ENCODE measurements at regions not wholly inside any gene's neighbourhood (a gene's known extent, or its start where the extent isn't known, plus 50 kb on each side); places are given as distances from the start of the nearest gene placed in this dataset.
"Not testable (repeated sequence)": the region's sequence is repeated elsewhere in the genome, so short reads cannot be mapped to it uniquely, and the experiment has no call there.

GRCh38 chr17:77562361-77562760, 396.1 kb upstream of the TNRC6C start:
- DNase-seq, result not testable (repeated sequence)

GRCh38 chr17:77563439-77564102, 394.9 kb upstream of the TNRC6C start:
- DNase-seq, result no peak

- no peak for DNase-seq
Measured at GRCh38 chr17:77564278-77564920, 394.1 kb upstream of the TNRC6C start.

- DNase-seq, result no peak
Measured at GRCh38 chr17:77565166-77565565, 393.3 kb upstream of the TNRC6C start.

- no peak for DNase-seq
Measured at GRCh38 chr17:77566151-77566550, 392.4 kb upstream of the TNRC6C start.

GRCh38 chr17:77566566-77567138, 391.9 kb upstream of the TNRC6C start:
- DNase-seq, result no peak

GRCh38 chr17:77568540-77568939, 390.0 kb upstream of the TNRC6C start:
- no peak for DNase-seq

GRCh38 chr17:77569846-77570564, 388.5 kb upstream of the TNRC6C start:
- no peak for DNase-seq

- DNase-seq, result no peak
Measured at GRCh38 chr17:77570565-77570898, 388.0 kb upstream of the TNRC6C start.

- DNase-seq, result no peak
Measured at GRCh38 chr17:77571155-77571981, 387.1 kb upstream of the TNRC6C start.

- DNase-seq, result no peak
Measured at GRCh38 chr17:77572065-77572601, 386.4 kb upstream of the TNRC6C start.

GRCh38 chr17:77572851-77573250, 385.7 kb upstream of the TNRC6C start:
- no peak for DNase-seq

GRCh38 chr17:77577491-77577890, 381.0 kb upstream of the TNRC6C start:
- DNase-seq, result no peak

GRCh38 chr17:77579131-77579530, 379.4 kb upstream of the TNRC6C start:
- no peak for DNase-seq

GRCh38 chr17:77579682-77580081, 378.8 kb upstream of the TNRC6C start:
- DNase-seq, result no peak

GRCh38 chr17:77580531-77581270, 377.8 kb upstream of the TNRC6C start:
- DNase-seq, result no peak

GRCh38 chr17:77581480-77581879, 377.0 kb upstream of the TNRC6C start:
- no peak for DNase-seq

- no peak for DNase-seq
Measured at GRCh38 chr17:77585142-77585860, 373.2 kb upstream of the TNRC6C start.

- DNase-seq, result no peak
Measured at GRCh38 chr17:77590951-77591735, 367.4 kb upstream of the TNRC6C start.

- no peak for DNase-seq
Measured at GRCh38 chr17:77592106-77592865, 366.2 kb upstream of the TNRC6C start.
